H1 (cell line): ENCODE measurements at regions not wholly inside any gene's neighbourhood (a gene's known extent, or its start where the extent isn't known, plus 50 kb on each side); places are given as distances from the start of the nearest gene placed in this dataset.

Experiments
- SIRT6 ChIP-seq: IDR thresholded peaks from one replicate; pipeline ENCODE4 v1.7.1; 2012; ENCODE audit warnings: low read length, inconsistent platforms
- TAF7 ChIP-seq: optimal IDR thresholded peaks from 2 replicates; pipeline ENCODE3; 2011; ENCODE audit warnings: low read depth, mild to moderate bottlenecking, inconsistent platforms, low read length, moderate library complexity, borderline replicate concordance
- TF ChIP-seq, protein P1 (sequence below): IDR thresholded peaks from 2 replicates; pipeline ENCODE4 v1.6.1; 2012; ENCODE audit warnings: inconsistent platforms

DNA sequence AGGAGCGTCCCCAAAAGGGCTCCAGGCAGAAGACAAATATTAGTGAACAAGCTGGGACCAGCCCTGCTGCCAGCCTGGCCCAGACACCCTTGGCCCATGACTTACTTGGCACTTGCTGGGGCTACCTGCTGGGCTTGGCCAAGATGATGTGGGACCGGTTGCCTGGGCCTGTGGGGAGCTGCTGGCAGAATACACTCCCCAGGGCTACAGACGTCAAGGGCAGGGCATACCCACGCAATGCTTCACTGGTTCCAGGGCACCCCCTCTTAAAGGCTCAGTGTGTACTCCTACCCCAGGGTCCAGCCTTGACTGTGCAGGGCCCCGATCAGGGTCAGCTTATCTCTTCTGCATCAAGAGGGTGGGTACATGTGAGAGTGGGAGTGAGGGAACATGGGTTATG lies 106.5 kb upstream of the SLC2A1 start (continued):
- TF ChIP-seq, protein P1, sequence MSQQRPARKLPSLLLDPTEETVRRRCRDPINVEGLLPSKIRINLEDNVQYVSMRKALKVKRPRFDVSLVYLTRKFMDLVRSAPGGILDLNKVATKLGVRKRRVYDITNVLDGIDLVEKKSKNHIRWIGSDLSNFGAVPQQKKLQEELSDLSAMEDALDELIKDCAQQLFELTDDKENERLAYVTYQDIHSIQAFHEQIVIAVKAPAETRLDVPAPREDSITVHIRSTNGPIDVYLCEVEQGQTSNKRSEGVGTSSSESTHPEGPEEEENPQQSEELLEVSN, result no peak
- no peak for TF ChIP-seq TAF7
- no peak for TF ChIP-seq SIRT6
